ENCODE measurements at regions not wholly inside any gene's neighbourhood (a gene's known extent, or its start where the extent isn't known, plus 50 kb on each side); places are given as distances from the start of the nearest gene placed in this dataset.

- Histone ChIP-seq H3K4me1 (ENCODE audit: insufficient read depth, low read length, poor library complexity, severe bottlenecking) (peaks cover 36% of the 10 kb centered on the region), H3K36me3 (ENCODE audit: insufficient read depth, low read length, poor library complexity, severe bottlenecking) (no peaks in the 10 kb centered on the region), H3K27me3 (replicated peaks; ENCODE audit: insufficient read depth, low read depth, low read length, poor library complexity) (no peaks in the 10 kb centered on the region), H3K9me3 (ENCODE audit: low read depth, low read length, poor library complexity, severe bottlenecking) (peaks cover 5% of the 10 kb centered on the region), H3K4me3 (ENCODE audit: low read depth, low read length, poor library complexity, severe bottlenecking) (no peak overlapping the region), H3K27ac (ENCODE audit: low read depth, low read length, poor library complexity, severe bottlenecking) (peak overlapping the region; percentile 65)
- no TSS peak for BruUV-seq (replicated peaks)
- ChIA-PET CTCF (no interaction called here), POLR2A (ENCODE audit: low non-redundant PET) (no interaction called here)
- TF ChIP-seq CTCF (conservative IDR thresholded peaks at IDR 0.05; ENCODE audit: low read depth, low read length) (no peak), EZH2 (IDR thresholded peaks at IDR 0.05; ENCODE audit: borderline replicate concordance, low read depth, low read length, poor library complexity, severe bottlenecking) (no peak)
- peak; percentile 26 for DNase-seq (ENCODE audit: low spot score)
- intact Hi-C loops (cut with micrococcal nuclease; ENCODE audit: unreplicated experiment), result no loop called here
Observed at GRCh38 chr5:96050273-96050880, 88.7 kb upstream of the ELL2 start.

GRCh38 chr5:96049398-96050272 lies 88.0 kb upstream of the ELL2 start:
- POLR2A ChIA-PET (ENCODE audit: low non-redundant PET), result no interaction called here

GRCh38 chr5:96048763-96049162 lies 87.1 kb upstream of the ELL2 start:
- Histone ChIP-seq H3K27ac (ENCODE audit: low read depth, low read length, poor library complexity, severe bottlenecking) (no peak overlapping the region), H3K36me3 (ENCODE audit: insufficient read depth, low read length, poor library complexity, severe bottlenecking) (no peaks in the 10 kb centered on the region), H3K9me3 (ENCODE audit: low read depth, low read length, poor library complexity, severe bottlenecking) (peaks cover 5% of the 10 kb centered on the region), H3K4me1 (ENCODE audit: insufficient read depth, low read length, poor library complexity, severe bottlenecking) (peaks cover 36% of the 10 kb centered on the region), H3K27me3 (replicated peaks; ENCODE audit: insufficient read depth, low read depth, low read length, poor library complexity) (no peaks in the 10 kb centered on the region), H3K4me3 (ENCODE audit: low read depth, low read length, poor library complexity, severe bottlenecking) (no peak overlapping the region)
- no TSS peak for BruUV-seq (replicated peaks)
- TF ChIP-seq EZH2 (IDR thresholded peaks at IDR 0.05; ENCODE audit: borderline replicate concordance, low read depth, low read length, poor library complexity, severe bottlenecking), result no peak
- ChIA-PET POLR2A (ENCODE audit: low non-redundant PET) (interaction anchor here (0.7 kb wide), 1 partner anchor 88 kb away, joined by 5 read pairs; no protein-coding TSS in a partner anchor), CTCF (no interaction called here)
- intact Hi-C loops (cut with micrococcal nuclease; ENCODE audit: unreplicated experiment), result no loop called here
- peak; percentile 19 for DNase-seq (ENCODE audit: low spot score)

More at GRCh38 chr5:96049398-96050272, 88.0 kb upstream of the ELL2 start:
- Histone ChIP-seq H3K27ac (ENCODE audit: low read depth, low read length, poor library complexity, severe bottlenecking) (no peak overlapping the region), H3K27me3 (replicated peaks; ENCODE audit: insufficient read depth, low read depth, low read length, poor library complexity) (no peaks in the 10 kb centered on the region), H3K36me3 (ENCODE audit: insufficient read depth, low read length, poor library complexity, severe bottlenecking) (no peaks in the 10 kb centered on the region), H3K4me1 (ENCODE audit: insufficient read depth, low read length, poor library complexity, severe bottlenecking) (peaks cover 36% of the 10 kb centered on the region), H3K9me3 (ENCODE audit: low read depth, low read length, poor library complexity, severe bottlenecking) (peaks cover 5% of the 10 kb centered on the region), H3K4me3 (ENCODE audit: low read depth, low read length, poor library complexity, severe bottlenecking) (no peak overlapping the region)
- no TSS peak for BruUV-seq (replicated peaks)
- intact Hi-C loops (cut with micrococcal nuclease; ENCODE audit: unreplicated experiment), result no loop called here
- TF ChIP-seq EZH2 (IDR thresholded peaks at IDR 0.05; ENCODE audit: borderline replicate concordance, low read depth, low read length, poor library complexity, severe bottlenecking) (no peak), CTCF (conservative IDR thresholded peaks at IDR 0.05; ENCODE audit: low read depth, low read length) (no peak)
- CTCF ChIA-PET, result no interaction called here
- no peak for DNase-seq (ENCODE audit: low spot score)
